PC-3 (cell line): ENCODE measurements at regions not wholly inside any gene's neighbourhood (a gene's known extent, or its start where the extent isn't known, plus 50 kb on each side); places are given as distances from the start of the nearest gene placed in this dataset.

ENCODE experiments used
- CTCF ChIP-seq: fragments of 300-600 bp; sonication (generic); conservative IDR thresholded peaks from 2 replicates; pipeline ENCODE4 v1.5.1; 2017; ENCODE audit warnings: antibody characterized with exemption, low read depth, mild to moderate bottlenecking, low read length
- EZH2 ChIP-seq: fragments of 300-600 bp; sonication (generic); IDR thresholded peaks from one replicate; pipeline ENCODE4 v1.6.1; 2017; ENCODE audit warnings: antibody characterized with exemption, mild to moderate bottlenecking, low read length; ENCODE audit not compliant: unreplicated experiment
- EZH2phosphoT487 ChIP-seq: fragments of 300-600 bp; sonication (generic); IDR thresholded peaks from 2 replicates; pipeline ENCODE4 v1.6.1; 2018; ENCODE audit warnings: mild to moderate bottlenecking, antibody characterized with exemption, low read length, borderline replicate concordance

- TF ChIP-seq CTCF (no peak), EZH2 (no peak), EZH2phosphoT487 (no peak)
Observed at GRCh38 chr4:177109769-177110168, 199.9 kb upstream of the NEIL3 start.
